Type B pancreatic cell (in vitro differentiated cells): ENCODE measurements at regions not wholly inside any gene's neighbourhood (a gene's known extent, or its start where the extent isn't known, plus 50 kb on each side); places are given as distances from the start of the nearest gene placed in this dataset.

ENCODE experiments used
- DNase-seq: peaks from one replicate; pipeline ENCODE4 v3.0.0; 2021; ENCODE audit warnings: mixed read lengths; ENCODE audit not compliant: unreplicated experiment; ENCODE audit errors: extremely low spot score
- H3K27ac Mint-ChIP-seq: 2 replicates; pipeline ENCODE4 v1.8.0; 2021; ENCODE audit warnings: mild to moderate bottlenecking, mixed read lengths
- H3K27me3 Mint-ChIP-seq: 2 replicates; pipeline ENCODE4 v1.8.0; 2021; ENCODE audit warnings: mixed read lengths
- H3K36me3 Mint-ChIP-seq: 2 replicates; pipeline ENCODE4 v1.8.0; 2021; ENCODE audit warnings: mixed read lengths
- H3K4me1 Mint-ChIP-seq: one replicate; pipeline ENCODE4 v1.8.0; 2021; ENCODE audit warnings: mixed read lengths; ENCODE audit not compliant: unreplicated experiment
- H3K4me3 Mint-ChIP-seq: 2 replicates; pipeline ENCODE4 v1.8.0; 2021; ENCODE audit warnings: mild to moderate bottlenecking, mixed read lengths
- H3K9me3 Mint-ChIP-seq: 2 replicates; pipeline ENCODE4 v1.8.0; 2021; ENCODE audit warnings: mixed read lengths
- TF ChIP-seq, protein P1 (sequence below): fragments of 200-600 bp; sonication (generic); conservative IDR thresholded peaks from 2 replicates; pipeline ENCODE4 v1.5.0; 2021; ENCODE audit warnings: antibody characterized with exemption, mild to moderate bottlenecking

DNA sequence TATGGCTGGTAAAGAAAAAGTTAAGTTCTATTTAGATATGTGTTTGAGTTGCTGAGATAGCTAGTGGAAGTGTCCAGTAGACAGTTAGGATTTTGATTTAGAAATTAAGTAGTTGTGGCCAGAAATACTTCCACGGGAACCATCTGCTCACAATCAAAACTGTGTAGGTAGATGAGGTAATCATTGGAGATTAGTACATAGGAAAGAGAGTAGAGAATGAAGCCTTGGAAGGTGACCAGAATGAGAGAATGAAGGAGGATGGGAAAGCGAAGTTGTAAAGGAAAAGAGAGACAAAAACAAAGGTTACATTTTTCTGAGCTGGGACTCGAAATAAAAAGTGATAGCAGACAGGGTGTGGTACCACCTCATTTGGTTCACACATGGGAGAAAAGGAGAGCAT is 296.9 kb upstream of the SORL1-AS1 start:
- H3K36me3 Mint-ChIP-seq, result no peaks in the 10 kb centered on the region
- DNase-seq, result no peak
- peaks cover 4% of the 10 kb centered on the region for H3K4me1 Mint-ChIP-seq
- no peak overlapping the region for H3K27ac Mint-ChIP-seq
- H3K4me3 Mint-ChIP-seq, result no peak overlapping the region
- TF ChIP-seq, protein P1, sequence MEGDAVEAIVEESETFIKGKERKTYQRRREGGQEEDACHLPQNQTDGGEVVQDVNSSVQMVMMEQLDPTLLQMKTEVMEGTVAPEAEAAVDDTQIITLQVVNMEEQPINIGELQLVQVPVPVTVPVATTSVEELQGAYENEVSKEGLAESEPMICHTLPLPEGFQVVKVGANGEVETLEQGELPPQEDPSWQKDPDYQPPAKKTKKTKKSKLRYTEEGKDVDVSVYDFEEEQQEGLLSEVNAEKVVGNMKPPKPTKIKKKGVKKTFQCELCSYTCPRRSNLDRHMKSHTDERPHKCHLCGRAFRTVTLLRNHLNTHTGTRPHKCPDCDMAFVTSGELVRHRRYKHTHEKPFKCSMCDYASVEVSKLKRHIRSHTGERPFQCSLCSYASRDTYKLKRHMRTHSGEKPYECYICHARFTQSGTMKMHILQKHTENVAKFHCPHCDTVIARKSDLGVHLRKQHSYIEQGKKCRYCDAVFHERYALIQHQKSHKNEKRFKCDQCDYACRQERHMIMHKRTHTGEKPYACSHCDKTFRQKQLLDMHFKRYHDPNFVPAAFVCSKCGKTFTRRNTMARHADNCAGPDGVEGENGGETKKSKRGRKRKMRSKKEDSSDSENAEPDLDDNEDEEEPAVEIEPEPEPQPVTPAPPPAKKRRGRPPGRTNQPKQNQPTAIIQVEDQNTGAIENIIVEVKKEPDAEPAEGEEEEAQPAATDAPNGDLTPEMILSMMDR, result no peak
- H3K27me3 Mint-ChIP-seq, result no peaks in the 10 kb centered on the region
- H3K9me3 Mint-ChIP-seq, result no peaks in the 10 kb centered on the region

DNA sequence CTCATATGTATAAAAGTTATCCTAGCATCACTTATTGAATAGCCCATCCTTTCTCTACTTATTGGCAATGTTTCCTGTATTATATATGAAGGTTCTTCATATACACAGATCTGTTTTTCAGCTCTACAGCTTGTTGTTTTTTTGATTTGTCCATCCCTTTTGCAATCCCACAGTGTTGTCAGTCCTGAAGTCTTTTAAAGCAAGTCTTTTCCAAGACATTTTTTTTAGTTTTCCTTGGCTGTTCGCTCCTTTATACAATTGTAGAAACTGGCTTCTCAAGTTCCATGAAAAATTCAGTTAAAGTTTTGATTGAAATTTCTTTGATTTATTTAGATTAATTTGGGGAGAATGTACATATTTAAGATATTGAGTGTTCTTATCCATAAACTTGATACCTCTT is 295.3 kb upstream of the SORL1-AS1 start:
- Mint-ChIP-seq H3K4me1 (peaks cover 3% of the 10 kb centered on the region), H3K4me3 (no peak overlapping the region), H3K27me3 (no peaks in the 10 kb centered on the region), H3K36me3 (no peaks in the 10 kb centered on the region), H3K9me3 (no peaks in the 10 kb centered on the region), H3K27ac (no peak overlapping the region)
- DNase-seq, result no peak
- TF ChIP-seq, protein P1, result no peak

GRCh38 chr11:121743285-121743684 is 290.5 kb upstream of the SORL1-AS1 start:
- no peak overlapping the region for H3K27ac Mint-ChIP-seq
- H3K36me3 Mint-ChIP-seq, result no peaks in the 10 kb centered on the region
- no peaks in the 10 kb centered on the region for H3K9me3 Mint-ChIP-seq
- no peak for DNase-seq
- TF ChIP-seq, protein P1, result no peak
- H3K4me3 Mint-ChIP-seq, result no peak overlapping the region
- peaks cover 10% of the 10 kb centered on the region for H3K4me1 Mint-ChIP-seq
- H3K27me3 Mint-ChIP-seq, result no peaks in the 10 kb centered on the region

GRCh38 chr11:121741761-121742361 is 289.1 kb upstream of the SORL1-AS1 start:
- TF ChIP-seq, protein P1, result no peak
- H3K27me3 Mint-ChIP-seq, result no peaks in the 10 kb centered on the region
- no peaks in the 10 kb centered on the region for H3K9me3 Mint-ChIP-seq
- no peak for DNase-seq
- H3K4me3 Mint-ChIP-seq, result peak overlapping the region; percentile 51
- no peaks in the 10 kb centered on the region for H3K36me3 Mint-ChIP-seq
- peaks cover 10% of the 10 kb centered on the region for H3K4me1 Mint-ChIP-seq
- peak overlapping the region; percentile 57 for H3K27ac Mint-ChIP-seq

DNA sequence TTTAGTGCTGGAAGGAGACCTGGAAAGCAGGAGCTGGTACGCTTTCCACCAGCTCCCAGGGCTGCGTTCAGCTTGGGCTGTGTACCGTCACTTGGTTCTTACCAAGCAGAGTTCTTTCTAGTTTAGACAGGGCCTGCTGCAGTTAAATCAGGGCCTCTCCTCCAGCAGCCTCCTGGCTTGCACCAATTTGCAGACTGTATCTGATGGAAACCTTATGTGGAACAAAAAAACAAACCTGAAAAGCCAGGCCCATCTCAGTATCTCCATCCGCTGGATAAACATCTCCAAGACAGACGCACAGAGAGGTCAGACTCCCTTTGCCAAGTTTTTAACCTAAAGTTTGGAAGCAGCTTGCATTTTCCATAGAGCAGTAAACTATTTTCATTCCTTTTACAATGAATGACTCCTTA is 288.6 kb upstream of the SORL1-AS1 start:
- DNase-seq, result no peak
- peak overlapping the region; percentile 57 for H3K27ac Mint-ChIP-seq

More for the DNA sequence above, 288.6 kb upstream of the SORL1-AS1 start:
- H3K4me1 Mint-ChIP-seq, result peaks cover 10% of the 10 kb centered on the region
- H3K27me3 Mint-ChIP-seq, result no peaks in the 10 kb centered on the region
- H3K36me3 Mint-ChIP-seq, result no peaks in the 10 kb centered on the region
- TF ChIP-seq, protein P1, result no peak
- peaks cover 3% of the 10 kb centered on the region for H3K9me3 Mint-ChIP-seq
- H3K4me3 Mint-ChIP-seq, result peak overlapping the region; percentile 57
